Daoy (cell line): ENCODE measurements at regions not wholly inside any gene's neighbourhood (a gene's known extent, or its start where the extent isn't known, plus 50 kb on each side); places are given as distances from the start of the nearest gene placed in this dataset.
"Not testable (repeated sequence)": the region's sequence is repeated elsewhere in the genome, so short reads cannot be mapped to it uniquely, and the experiment has no call there.

Experiments used
- DNase-seq: peaks from one replicate; pipeline ENCODE4 v3.0.0-alpha.2; 2015; ENCODE audit warnings: low read depth

- no peak for DNase-seq
These were observed 364.4 kb upstream of the EPHA5 start for GRCh38 chr4:66034671-66035070.

GRCh38 chr4:66034262-66034661 lies 364.0 kb upstream of the EPHA5 start:
- no peak for DNase-seq

GRCh38 chr4:66032571-66032970 lies 362.3 kb upstream of the EPHA5 start:
- no peak for DNase-seq

- DNase-seq, result no peak
These were observed 358.4 kb upstream of the EPHA5 start for GRCh38 chr4:66028668-66029067.

GRCh38 chr4:66023061-66023460 lies 352.8 kb upstream of the EPHA5 start:
- DNase-seq, result no peak

GRCh38 chr4:66017671-66018070 lies 347.4 kb upstream of the EPHA5 start:
- DNase-seq, result no peak

- DNase-seq, result no peak
These were observed 346.0 kb upstream of the EPHA5 start for GRCh38 chr4:66016240-66016639.

GRCh38 chr4:66014146-66014765 lies 344.0 kb upstream of the EPHA5 start:
- no peak for DNase-seq

- DNase-seq, result no peak
These were observed 330.3 kb upstream of the EPHA5 start for GRCh38 chr4:66000510-66001117.

- DNase-seq, result no peak
These were observed 329.2 kb upstream of the EPHA5 start for GRCh38 chr4:65999518-65999871.

- not testable (repeated sequence) for DNase-seq
These were observed 328.7 kb upstream of the EPHA5 start for GRCh38 chr4:65998807-65999517.

- no peak for DNase-seq
These were observed 312.8 kb upstream of the EPHA5 start for GRCh38 chr4:65983061-65983460.

- no peak for DNase-seq
These were observed 306.0 kb upstream of the EPHA5 start for GRCh38 chr4:65976287-65976686.

GRCh38 chr4:65973186-65973585 lies 302.9 kb upstream of the EPHA5 start:
- DNase-seq, result no peak

- no peak for DNase-seq
These were observed 301.4 kb upstream of the EPHA5 start for GRCh38 chr4:65971686-65972085.

- no peak for DNase-seq
These were observed 298.7 kb upstream of the EPHA5 start for GRCh38 chr4:65968831-65969558.

GRCh38 chr4:65960751-65961150 lies 290.5 kb upstream of the EPHA5 start:
- DNase-seq, result no peak

- DNase-seq, result no peak
These were observed 284.1 kb upstream of the EPHA5 start for GRCh38 chr4:65954416-65954815.

GRCh38 chr4:65951177-65951576 lies 280.9 kb upstream of the EPHA5 start:
- no peak for DNase-seq

- DNase-seq, result peak; percentile 41
These were observed 272.8 kb upstream of the EPHA5 start for GRCh38 chr4:65943076-65943475.

GRCh38 chr4:65924843-65925242 lies 254.6 kb upstream of the EPHA5 start:
- DNase-seq, result no peak

GRCh38 chr4:65923616-65924015 lies 253.3 kb upstream of the EPHA5 start:
- DNase-seq, result no peak

- DNase-seq, result no peak
These were observed 250.9 kb upstream of the EPHA5 start for GRCh38 chr4:65921180-65921579.
